NCI-H345 treated with DMSO at 0.1 percent for 48 hours (cell line): ENCODE measurements at regions not wholly inside any gene's neighbourhood (a gene's known extent, or its start where the extent isn't known, plus 50 kb on each side); places are given as distances from the start of the nearest gene placed in this dataset.

Experiments used
- DNase-seq: peaks from one replicate; lab custom pipeline; 2025; ENCODE audit not compliant: unreplicated experiment; lab: John Stamatoyannopoulos, UW

GRCh38 chr11:116563028-116563711, 209.6 kb downstream of the BUD13 start:
- no peak for DNase-seq

GRCh38 chr11:116560589-116560988, 212.2 kb downstream of the BUD13 start:
- no peak for DNase-seq

GRCh38 chr11:116558504-116559211, 214.1 kb downstream of the BUD13 start:
- no peak for DNase-seq

GRCh38 chr11:116557282-116557681, 215.5 kb downstream of the BUD13 start:
- no peak for DNase-seq

- no peak for DNase-seq
These were observed 216.3 kb downstream of the BUD13 start for GRCh38 chr11:116556483-116556882.

- no peak for DNase-seq
These were observed 219.3 kb downstream of the BUD13 start for GRCh38 chr11:116553482-116553881.

GRCh38 chr11:116551576-116551975, 221.2 kb downstream of the BUD13 start:
- DNase-seq: no peak

GRCh38 chr11:116548256-116548655, 224.5 kb downstream of the BUD13 start:
- DNase-seq: no peak

- DNase-seq: no peak
These were observed 225.2 kb downstream of the BUD13 start for GRCh38 chr11:116547571-116547970.

GRCh38 chr11:116545912-116546311, 226.9 kb downstream of the BUD13 start:
- DNase-seq: no peak

- DNase-seq: no peak
These were observed 228.1 kb downstream of the BUD13 start for GRCh38 chr11:116544721-116545120.

GRCh38 chr11:116543911-116544475, 228.8 kb downstream of the BUD13 start:
- DNase-seq: no peak

- DNase-seq: no peak
These were observed 229.7 kb downstream of the BUD13 start for GRCh38 chr11:116543099-116543498.

GRCh38 chr11:116542406-116542805, 230.4 kb downstream of the BUD13 start:
- DNase-seq: no peak

- DNase-seq: no peak
These were observed 231.3 kb downstream of the BUD13 start for GRCh38 chr11:116541460-116541859.

- DNase-seq: no peak
These were observed 232.0 kb downstream of the BUD13 start for GRCh38 chr11:116540645-116541304.

- no peak for DNase-seq
These were observed 232.9 kb downstream of the BUD13 start for GRCh38 chr11:116539836-116540418.

- DNase-seq: no peak
These were observed 233.6 kb downstream of the BUD13 start for GRCh38 chr11:116539211-116539610.

GRCh38 chr11:116538677-116539076, 234.1 kb downstream of the BUD13 start:
- DNase-seq: no peak

GRCh38 chr11:116537709-116538108, 235.1 kb downstream of the BUD13 start:
- DNase-seq: no peak

- no peak for DNase-seq
These were observed 235.7 kb downstream of the BUD13 start for GRCh38 chr11:116537121-116537520.
